H9 (cell line): ENCODE measurements at regions not wholly inside any gene's neighbourhood (a gene's known extent, or its start where the extent isn't known, plus 50 kb on each side); places are given as distances from the start of the nearest gene placed in this dataset.

Source experiments
- DNase-seq: peaks from one replicate; pipeline ENCODE4 v3.0.0-alpha.2; 2017
- H2AFZ ChIP-seq: one replicate; pipeline ENCODE4 v1.6.1; 2013; ENCODE audit warnings: mild to moderate bottlenecking, low read length, control low read depth, moderate library complexity
- H2AK5ac ChIP-seq: 2 replicates; pipeline ENCODE4 v1.6.1; 2013; ENCODE audit warnings: low read length, control low read depth, mixed read lengths; ENCODE audit not compliant: insufficient read length
- H2BK120ac ChIP-seq: one replicate; pipeline ENCODE4 v1.6.1; 2013; ENCODE audit warnings: low read depth, mild to moderate bottlenecking, low read length, control low read depth, inconsistent platforms; ENCODE audit not compliant: poor library complexity, severe bottlenecking
- H2BK12ac ChIP-seq: 2 replicates; pipeline ENCODE4 v1.6.1; 2013; ENCODE audit warnings: low read length, control low read depth, mixed read lengths, low read depth; ENCODE audit not compliant: insufficient read length
- H2BK15ac ChIP-seq: 2 replicates; pipeline ENCODE4 v1.6.1; 2013; ENCODE audit warnings: low read depth, low read length, control low read depth
- H2BK20ac ChIP-seq: one replicate; pipeline ENCODE4 v1.6.1; 2013; ENCODE audit warnings: low read depth, mild to moderate bottlenecking, low read length, control low read depth, inconsistent platforms; ENCODE audit not compliant: poor library complexity, severe bottlenecking
- H2BK5ac ChIP-seq: 2 replicates; pipeline ENCODE4 v1.6.1; 2013; ENCODE audit warnings: low read length, control low read depth, mixed read lengths; ENCODE audit not compliant: insufficient read length
- H3K14ac ChIP-seq: 2 replicates; pipeline ENCODE4 v1.6.1; 2013; ENCODE audit warnings: low read length, control low read depth; ENCODE audit not compliant: insufficient read depth
- H3K18ac ChIP-seq: 2 replicates; pipeline ENCODE4 v1.6.1; 2013; ENCODE audit warnings: low read depth, mild to moderate bottlenecking, mixed read lengths, low read length, control low read depth; ENCODE audit not compliant: insufficient read length
- H3K23ac ChIP-seq: 2 replicates; pipeline ENCODE4 v1.6.1; 2013; ENCODE audit warnings: low read length, control low read depth, mixed read lengths, low read depth; ENCODE audit not compliant: insufficient read length
- H3K23me2 ChIP-seq: 2 replicates; pipeline ENCODE4 v1.6.1; 2013; ENCODE audit warnings: low read depth, mild to moderate bottlenecking, mixed read lengths, low read length, control low read depth; ENCODE audit not compliant: insufficient read length, poor library complexity, severe bottlenecking
- H3K27ac ChIP-seq: 2 replicates; pipeline ENCODE4 v1.5.1; 2013; ENCODE audit warnings: low read length, control low read depth, mixed read lengths, low read depth; ENCODE audit not compliant: insufficient read length
- H3K27me3 ChIP-seq: 2 replicates; pipeline ENCODE4 v1.6.1; 2013; ENCODE audit warnings: low read length, control low read depth, inconsistent platforms; ENCODE audit not compliant: insufficient read depth
- H3K4ac ChIP-seq: 2 replicates; pipeline ENCODE4 v1.6.1; 2013; ENCODE audit warnings: low read depth, mild to moderate bottlenecking, control low read depth, inconsistent platforms, low read length, moderate library complexity
- H3K4me1 ChIP-seq: 2 replicates; pipeline ENCODE4 v1.6.1; 2013; ENCODE audit warnings: low read length, control low read depth, inconsistent platforms; ENCODE audit not compliant: insufficient read depth
- H3K4me2 ChIP-seq: 2 replicates; pipeline ENCODE4 v1.6.1; 2013; ENCODE audit warnings: low read length, control low read depth, mixed read lengths; ENCODE audit not compliant: insufficient read length, insufficient read depth
- H3K56ac ChIP-seq: 2 replicates; pipeline ENCODE4 v1.6.1; 2013; ENCODE audit warnings: low read depth, mild to moderate bottlenecking, mixed read lengths, low read length, control low read depth; ENCODE audit not compliant: insufficient read length
- H3K79me1 ChIP-seq: 2 replicates; pipeline ENCODE4 v1.6.1; 2013; ENCODE audit warnings: low read depth, mild to moderate bottlenecking, moderate library complexity, low read length, control low read depth, inconsistent platforms; ENCODE audit not compliant: insufficient read depth, poor library complexity, severe bottlenecking
- H3K79me2 ChIP-seq: 2 replicates; pipeline ENCODE4 v1.6.1; 2013; ENCODE audit warnings: low read length, control low read depth, inconsistent platforms; ENCODE audit not compliant: insufficient read depth
- H3K9ac ChIP-seq: 2 replicates; pipeline ENCODE4 v1.6.1; 2013; ENCODE audit warnings: low read length, control low read depth, mixed read lengths; ENCODE audit not compliant: insufficient read length; ENCODE audit errors: extremely low read depth
- H3K9me3 ChIP-seq: one replicate; pipeline ENCODE4 v1.6.1; 2013; ENCODE audit warnings: low read depth, low read length, inconsistent platforms; ENCODE audit not compliant: control insufficient read depth
- H3T11ph ChIP-seq: one replicate; pipeline ENCODE4 v1.6.1; 2013; ENCODE audit warnings: mild to moderate bottlenecking, low read length, control low read depth, inconsistent platforms
- H4K20me1 ChIP-seq: one replicate; pipeline ENCODE4 v1.6.1; 2013; ENCODE audit not compliant: control insufficient read depth, insufficient read length, insufficient read depth
- H4K5ac ChIP-seq: 2 replicates; pipeline ENCODE4 v1.6.1; 2013; ENCODE audit warnings: low read depth, mild to moderate bottlenecking, mixed read lengths, low read length, control low read depth; ENCODE audit not compliant: insufficient read length
- H4K8ac ChIP-seq: replicated peaks from 2 replicates; pipeline ENCODE4 v1.6.1; 2013; ENCODE audit warnings: low read length, control low read depth, mixed read lengths, low read depth; ENCODE audit not compliant: insufficient read length
- H4K91ac ChIP-seq: 2 replicates; pipeline ENCODE4 v1.6.1; 2013; ENCODE audit warnings: low read depth, mild to moderate bottlenecking, moderate library complexity, mixed read lengths, low read length, control low read depth; ENCODE audit not compliant: insufficient read length
- H3K27ac Mint-ChIP-seq, 3 experiments: 2 replicates in 2 of 3; 3 replicates in 1 of 3; pipeline ENCODE4 v1.8.0; 2020 to 2021; ENCODE audit warnings: mixed read lengths in 3 of 3, mild to moderate bottlenecking in 1 of 3, moderate library complexity in 1 of 3
- H3K27me3 Mint-ChIP-seq: 2 replicates; pipeline ENCODE4 v1.8.0; 2021; ENCODE audit warnings: low read depth, mild to moderate bottlenecking, moderate library complexity, mixed read lengths
- H3K36me3 Mint-ChIP-seq, 3 experiments: 2 replicates in 2 of 3; 3 replicates in 1 of 3; pipeline ENCODE4 v1.8.0; 2020 to 2021; ENCODE audit warnings: low read depth in 3 of 3, mixed read lengths in 3 of 3; ENCODE audit not compliant: insufficient read depth in 1 of 3
- H3K4me1 Mint-ChIP-seq, 2 experiments: 2 replicates each; pipeline ENCODE4 v1.8.0; 2020; ENCODE audit warnings: mixed read lengths in 2 of 2
- H3K4me3 Mint-ChIP-seq, 2 experiments: 2 replicates in 1 of 2; 3 replicates in 1 of 2; pipeline ENCODE4 v1.8.0; 2020 to 2021; ENCODE audit warnings: mild to moderate bottlenecking in 2 of 2, mixed read lengths in 2 of 2, moderate library complexity in 1 of 2
- H3K9me3 Mint-ChIP-seq, 2 experiments: 2 replicates in 1 of 2; 3 replicates in 1 of 2; pipeline ENCODE4 v1.8.0; 2020; ENCODE audit warnings: mild to moderate bottlenecking in 2 of 2, mixed read lengths in 2 of 2, moderate library complexity in 1 of 2
- WGBS: extraction: QIAGEN DNeasy Blood & Tissue Kit; methylation state at CpG from one replicate; pipeline ENCODE4 v1.1.7; 2013; ENCODE audit warnings: missing lambda C conversion rate, low lambda C conversion rate, mixed read lengths; ENCODE audit not compliant: insufficient read length; ENCODE audit errors: extremely low coverage; 5-methylcytosine and 5-hydroxymethylcytosine counted together
- TF ChIP-seq, protein P1 (sequence below): fragments of 200-600 bp; sonication (generic); conservative IDR thresholded peaks from 3 replicates; pipeline ENCODE4 v1.8.0; 2021; ENCODE audit warnings: antibody characterized with exemption, mild to moderate bottlenecking

DNA sequence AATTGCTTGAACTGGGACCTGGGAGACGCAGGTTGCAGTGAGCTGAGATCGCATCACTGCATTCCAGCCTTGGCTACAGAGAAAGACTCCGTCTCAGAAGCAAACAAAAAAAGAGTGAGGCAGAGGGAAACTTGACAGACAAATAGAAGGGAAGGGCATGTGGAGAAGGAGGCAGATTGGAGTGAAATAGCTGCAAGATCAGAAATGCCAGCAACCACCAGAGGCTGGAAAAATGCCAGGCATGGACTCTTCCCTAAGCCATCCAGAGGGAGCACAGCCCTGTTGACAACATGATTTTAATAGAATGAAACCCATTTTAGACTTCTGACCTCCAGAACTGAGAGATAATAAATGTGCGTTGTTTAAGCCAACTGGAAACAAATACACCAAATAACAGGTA lies 447.2 kb upstream of the SPHKAP start:
- Histone ChIP-seq H3K23me2 (no peaks in the 10 kb centered on the region), H2BK15ac (no peak overlapping the region), H3T11ph (no peak overlapping the region), H3K27ac (no peak overlapping the region), H3K79me1 (no peaks in the 10 kb centered on the region), H3K27me3 (no peaks in the 10 kb centered on the region), H3K23ac (no peak overlapping the region), H2BK5ac (no peak overlapping the region), H2BK12ac (no peak overlapping the region), H2BK120ac (no peak overlapping the region), H4K91ac (no peak overlapping the region), H3K4me1 (no peaks in the 10 kb centered on the region), H3K4ac (no peak overlapping the region), H4K20me1 (no peaks in the 10 kb centered on the region), H3K56ac (no peak overlapping the region), H4K5ac (no peak overlapping the region), H3K14ac (no peak overlapping the region), H3K9ac (no peak overlapping the region), H2AK5ac (no peak overlapping the region), H3K4me2 (no peak overlapping the region), H3K9me3 (no peaks in the 10 kb centered on the region), H3K18ac (no peak overlapping the region), H4K8ac (no peak overlapping the region), H2BK20ac (no peak overlapping the region), H3K79me2 (no peaks in the 10 kb centered on the region), H2AFZ (no peak overlapping the region)
- Mint-ChIP-seq H3K4me3 (no peak overlapping the region), H3K4me1 (no peaks in the 10 kb centered on the region; a peak in 1 of 4 replicates), H3K27me3 (no peaks in the 10 kb centered on the region), H3K36me3 (no peaks in the 10 kb centered on the region; a peak in 1 of 7 replicates), H3K9me3 (no peaks in the 10 kb centered on the region; a peak in 1 of 5 replicates), H3K27ac (no peak overlapping the region; a peak in 1 of 7 replicates)
- TF ChIP-seq, protein P1, sequence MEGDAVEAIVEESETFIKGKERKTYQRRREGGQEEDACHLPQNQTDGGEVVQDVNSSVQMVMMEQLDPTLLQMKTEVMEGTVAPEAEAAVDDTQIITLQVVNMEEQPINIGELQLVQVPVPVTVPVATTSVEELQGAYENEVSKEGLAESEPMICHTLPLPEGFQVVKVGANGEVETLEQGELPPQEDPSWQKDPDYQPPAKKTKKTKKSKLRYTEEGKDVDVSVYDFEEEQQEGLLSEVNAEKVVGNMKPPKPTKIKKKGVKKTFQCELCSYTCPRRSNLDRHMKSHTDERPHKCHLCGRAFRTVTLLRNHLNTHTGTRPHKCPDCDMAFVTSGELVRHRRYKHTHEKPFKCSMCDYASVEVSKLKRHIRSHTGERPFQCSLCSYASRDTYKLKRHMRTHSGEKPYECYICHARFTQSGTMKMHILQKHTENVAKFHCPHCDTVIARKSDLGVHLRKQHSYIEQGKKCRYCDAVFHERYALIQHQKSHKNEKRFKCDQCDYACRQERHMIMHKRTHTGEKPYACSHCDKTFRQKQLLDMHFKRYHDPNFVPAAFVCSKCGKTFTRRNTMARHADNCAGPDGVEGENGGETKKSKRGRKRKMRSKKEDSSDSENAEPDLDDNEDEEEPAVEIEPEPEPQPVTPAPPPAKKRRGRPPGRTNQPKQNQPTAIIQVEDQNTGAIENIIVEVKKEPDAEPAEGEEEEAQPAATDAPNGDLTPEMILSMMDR, result no peak
- no CpG with 5 or more reads among the region's 4 CpGs for WGBS
- DNase-seq, result no peak
